GM12878 (cell line): ENCODE measurements at regions not wholly inside any gene's neighbourhood (a gene's known extent, or its start where the extent isn't known, plus 50 kb on each side); places are given as distances from the start of the nearest gene placed in this dataset.

Experiments
- ATAC-seq: fragments of 200-7000 bp; cut with Tn5 transposase; 3 replicates; pipeline ENCODE4 v1.9.1; 2020; ENCODE audit warnings: mild to moderate bottlenecking, moderate library complexity
- BruUV-seq: library from RNA; stranded (reverse); fragments of 400-500 nt; replicated peaks from 2 replicates; lab custom pipeline; 2021; lab: Mats Ljungman, UMichigan
- CTCF ChIA-PET: fragments of 300-600 bp; sonication (Branson Sonifier 250); formaldehyde crosslinking; extraction: SDS; loops from one replicate; lab custom pipeline; 2021; ENCODE audit warnings: inconsistent platforms; lab: Yijun Ruan, JAX
- POLR2A ChIA-PET: fragments of 350-600 bp; formaldehyde crosslinking; extraction: SDS; loops from one replicate; lab custom pipeline; 2021; ENCODE audit warnings: inconsistent platforms; lab: Charles Lee
- RAD21 ChIA-PET: fragments of 300-600 bp; sonication (Branson Sonifier 250); formaldehyde crosslinking; loops from one replicate; lab custom pipeline; 2023; ENCODE audit warnings: antibody characterized with exemption; ENCODE audit not compliant: unreplicated experiment; lab: Charles Lee
- SMC1A ChIA-PET: fragments of 300-600 bp; sonication (Branson Sonifier 250); formaldehyde crosslinking; loops from one replicate; lab custom pipeline; 2023; ENCODE audit not compliant: unreplicated experiment, uncharacterized antibody; lab: Charles Lee
- DNase-seq: peaks from one replicate; pipeline ENCODE4 v3.0.0-alpha.2; 2011; ENCODE audit warnings: low read depth, low spot score
- FAIRE-seq: peaks from 3 replicates; lab custom pipeline; 2011; peaks lifted over from hg19 to GRCh38; lab: Jason Lieb, UNC
- H2AFZ ChIP-seq: 2 replicates; pipeline ENCODE4 v1.6.0; 2011; ENCODE audit warnings: low read depth, low read length, control low read depth; ENCODE audit not compliant: control insufficient read depth
- H3K27ac ChIP-seq: 2 replicates; pipeline ENCODE4 v1.5.1; 2011; ENCODE audit warnings: control low read depth; ENCODE audit not compliant: control insufficient read depth, insufficient read depth
- H3K27me3 ChIP-seq, 2 experiments: replicated peaks in 1 of 2; 2 replicates each; pipeline versions ENCODE4 v1.6.0 to v1.6.1; 2011; ENCODE audit warnings: low read length in 1 of 2; ENCODE audit not compliant: control insufficient read depth in 2 of 2, insufficient read depth in 2 of 2
- H3K36me3 ChIP-seq, 2 experiments: 2 replicates each; pipeline ENCODE4 v1.5.1; 2011; ENCODE audit warnings: low read length in 1 of 2; ENCODE audit not compliant: control insufficient read depth in 2 of 2, insufficient read depth in 2 of 2
- H3K4me1 ChIP-seq: 2 replicates; pipeline ENCODE4 v1.6.1; 2011; ENCODE audit warnings: mild to moderate bottlenecking, low read length, moderate library complexity, mixed read lengths; ENCODE audit not compliant: control insufficient read depth, insufficient read depth
- H3K4me2 ChIP-seq: 2 replicates; pipeline ENCODE4 v1.6.0; 2011; ENCODE audit warnings: control low read depth; ENCODE audit not compliant: control insufficient read depth, insufficient read depth
- H3K4me3 ChIP-seq: fragments of 200-600 bp; sonication (generic); 2 replicates; pipeline ENCODE4 v1.5.1; 2016
- H3K79me2 ChIP-seq: 2 replicates; pipeline ENCODE4 v1.6.0; 2011; ENCODE audit warnings: low read length; ENCODE audit not compliant: control insufficient read depth, insufficient read depth
- H3K9ac ChIP-seq: 2 replicates; pipeline ENCODE4 v1.8.0; 2011; ENCODE audit warnings: low read length, control low read depth, mixed read lengths; ENCODE audit not compliant: control insufficient read depth, insufficient read depth
- H3K9me3 ChIP-seq: replicated peaks from 3 replicates; pipeline ENCODE4 v1.5.1; 2011; ENCODE audit warnings: mild to moderate bottlenecking, low read length; ENCODE audit not compliant: control insufficient read depth, insufficient read depth
- H4K20me1 ChIP-seq: 2 replicates; pipeline ENCODE4 v1.6.0; 2011; ENCODE audit not compliant: control insufficient read depth, insufficient read depth
- EP300 ChIP-seq, 2 experiments: fragments of 150-350 bp in 1 of 2; IDR thresholded peaks; 2 replicates each; pipeline ENCODE4 v1.6.1; 2011 to 2012; ENCODE audit warnings: low read depth in 2 of 2, low read length in 2 of 2, borderline replicate concordance in 1 of 2, improper control_type of control experiment in 1 of 2, inconsistent platforms in 1 of 2; ENCODE audit not compliant: control insufficient read depth in 1 of 2
- FOS ChIP-seq: IDR thresholded peaks from 3 replicates; pipeline ENCODE4 v1.6.1; 2011; ENCODE audit warnings: borderline replicate concordance; ENCODE audit not compliant: insufficient read length; ENCODE audit errors: extremely low read depth
- LARP7 ChIP-seq: fragments of 450-650 bp; IDR thresholded peaks from 2 replicates; pipeline ENCODE4 v1.6.1; 2017; ENCODE audit warnings: mild to moderate bottlenecking
- MEF2A ChIP-seq: IDR thresholded peaks from 2 replicates; pipeline ENCODE4 v1.6.1; 2011; ENCODE audit warnings: low read depth, mild to moderate bottlenecking, low read length, moderate library complexity; ENCODE audit not compliant: insufficient read depth
- NFIC ChIP-seq: IDR thresholded peaks from 2 replicates; pipeline ENCODE4 v1.6.1; 2012; ENCODE audit warnings: low read depth, mild to moderate bottlenecking, inconsistent platforms, low read length, moderate library complexity
- NR2C1 ChIP-seq: fragments of 450-650 bp; IDR thresholded peaks from 2 replicates; pipeline ENCODE4 v1.6.1; 2017; ENCODE audit warnings: antibody characterized with exemption, mild to moderate bottlenecking, moderate library complexity
- NR2C2 ChIP-seq: IDR thresholded peaks from 2 replicates; pipeline ENCODE4 v1.6.1; 2011; ENCODE audit warnings: borderline replicate concordance, low read depth; ENCODE audit not compliant: control insufficient read depth, insufficient read length
- RAD51 ChIP-seq: fragments of 450-650 bp; IDR thresholded peaks from 2 replicates; pipeline ENCODE4 v1.6.1; 2016; ENCODE audit warnings: moderate library complexity, mild to moderate bottlenecking, inconsistent platforms
- RELA ChIP-seq: fragments of 450-650 bp; IDR thresholded peaks from 2 replicates; pipeline ENCODE4 v1.8.0; 2014; ENCODE audit warnings: borderline replicate concordance; ENCODE audit not compliant: partially characterized antibody
- RUNX3 ChIP-seq: IDR thresholded peaks from 2 replicates; pipeline ENCODE4 v1.6.1; 2012; ENCODE audit warnings: low read length, inconsistent platforms
- SIN3A ChIP-seq: IDR thresholded peaks from 2 replicates; pipeline ENCODE4 v1.6.1; 2012; ENCODE audit warnings: low read depth, low read length, improper control_type of control experiment
- YY1 ChIP-seq: IDR thresholded peaks from 2 replicates; pipeline ENCODE4 v1.6.1; 2011; ENCODE audit warnings: low read depth, mild to moderate bottlenecking, low read length
- WGBS: methylation state at CpG from one replicate; pipeline ENCODE4 v1.1.6; 2016; ENCODE audit warnings: low lambda C conversion rate; ENCODE audit not compliant: insufficient replicate concordance, insufficient coverage; ENCODE audit errors: missing lambda C conversion rate; 5-methylcytosine and 5-hydroxymethylcytosine counted together
- in situ Hi-C: fragments of 300-500 bp; cut with MboI; formaldehyde crosslinking; loops from 9 replicates; pipeline ENCODE4 v1.14.3; 2018; ENCODE audit warnings: mixed read lengths
- intact Hi-C: fragments of 100-400 bp; cut with micrococcal nuclease; formaldehyde crosslinking; loops from one replicate; pipeline ENCODE4 v1.14.2; 2022; ENCODE audit not compliant: unreplicated experiment
- TF ChIP-seq, protein P1 (sequence below): IDR thresholded peaks from 2 replicates; pipeline ENCODE4 v1.6.1; 2011; ENCODE audit warnings: borderline replicate concordance, low read depth, mild to moderate bottlenecking, moderate library complexity, low read length; ENCODE audit not compliant: insufficient read depth, poor library complexity, severe bottlenecking

DNA sequence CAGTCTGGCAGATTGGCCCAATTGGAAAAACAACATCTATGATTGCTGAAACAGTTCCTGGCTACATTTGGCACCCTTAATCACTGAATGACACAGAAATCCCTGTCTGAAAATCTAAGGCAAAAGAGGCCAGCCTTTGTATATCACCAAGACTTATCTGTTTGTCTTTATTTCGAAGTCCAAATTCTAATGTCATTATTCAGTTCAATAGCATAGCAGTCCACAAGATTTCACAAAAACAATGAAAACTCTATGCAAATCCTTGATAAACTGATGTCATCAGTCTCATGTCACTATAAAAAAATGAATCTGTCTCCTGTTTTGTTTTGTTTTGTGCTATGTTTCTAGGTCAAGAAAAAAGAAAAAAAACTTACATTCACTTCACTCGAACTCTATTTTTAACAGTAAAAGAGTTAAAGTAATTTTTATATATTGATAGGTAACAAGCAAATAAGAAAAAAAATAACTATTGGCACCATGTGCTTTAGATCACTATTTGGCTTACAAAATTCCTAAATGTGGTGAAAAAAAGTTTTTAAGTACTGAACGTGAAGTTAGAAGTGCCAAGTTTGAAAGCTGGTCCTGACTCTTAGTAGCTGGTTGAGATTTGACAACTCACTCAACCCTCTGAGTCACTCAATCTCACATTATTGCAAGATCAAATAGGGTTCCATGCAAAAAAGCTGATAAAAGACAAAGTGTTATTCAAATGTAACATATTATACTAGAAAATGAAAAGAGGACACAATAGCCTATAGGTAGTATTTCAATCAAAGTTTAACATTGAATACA is 359.3 kb downstream of the IRS1 start:
- Histone ChIP-seq H3K36me3 (no peaks in the 10 kb centered on the region), H3K79me2 (no peaks in the 10 kb centered on the region), H3K27me3 (no peaks in the 10 kb centered on the region), H3K4me1 (no peaks in the 10 kb centered on the region)
- ChIA-PET RAD21 (no interaction called here), POLR2A (no interaction called here)
- TF ChIP-seq RUNX3 (no peak), RELA (no peak), LARP7 (no peak), NR2C2 (no peak), SIN3A (no peak), NR2C1 (no peak), NFIC (no peak), MEF2A (no peak), FOS (no peak), RAD51 (no peak), EP300 (IDR thresholded peaks at IDR 0.05; ENCODE audit: borderline replicate concordance in 1 of 2, control insufficient read depth in 1 of 2, low read depth in 2 of 2, low read length in 2 of 2) (no peak), YY1 (no peak)
- TF ChIP-seq, protein P1, sequence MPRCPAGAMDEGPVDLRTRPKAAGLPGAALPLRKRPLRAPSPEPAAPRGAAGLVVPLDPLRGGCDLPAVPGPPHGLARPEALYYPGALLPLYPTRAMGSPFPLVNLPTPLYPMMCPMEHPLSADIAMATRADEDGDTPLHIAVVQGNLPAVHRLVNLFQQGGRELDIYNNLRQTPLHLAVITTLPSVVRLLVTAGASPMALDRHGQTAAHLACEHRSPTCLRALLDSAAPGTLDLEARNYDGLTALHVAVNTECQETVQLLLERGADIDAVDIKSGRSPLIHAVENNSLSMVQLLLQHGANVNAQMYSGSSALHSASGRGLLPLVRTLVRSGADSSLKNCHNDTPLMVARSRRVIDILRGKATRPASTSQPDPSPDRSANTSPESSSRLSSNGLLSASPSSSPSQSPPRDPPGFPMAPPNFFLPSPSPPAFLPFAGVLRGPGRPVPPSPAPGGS = no peak
- TF ChIP-seq, all 136 proteins: peak for 0
- Histone ChIP-seq H3K9ac (no peak overlapping the region), H3K4me3 (no peak overlapping the region), H3K9me3 (no peaks in the 10 kb centered on the region), H3K4me2 (no peak overlapping the region), H2AFZ (no peak overlapping the region), H4K20me1 (no peaks in the 10 kb centered on the region), H3K27ac (no peak overlapping the region)
- no peak for DNase-seq
- 13% methylated on average over 3 of the region's 3 CpGs for WGBS
- no TSS peak for BruUV-seq
- in situ Hi-C loops = no loop called here
- SMC1A ChIA-PET = interaction anchor here (1.2 kb wide), 1 partner anchor 11 kb away, joined by 4 read pairs; no protein-coding TSS in a partner anchor
- CTCF ChIA-PET = no interaction called here
- ATAC-seq = no peak
- intact Hi-C loops = no loop called here
- no peak for FAIRE-seq
